ENCODE measurements at regions not wholly inside any gene's neighbourhood (a gene's known extent, or its start where the extent isn't known, plus 50 kb on each side); places are given as distances from the start of the nearest gene placed in this dataset.

- TF ChIP-seq POLR2A (IDR thresholded peaks at IDR 0.05) (no peak), POLR2AphosphoS5 (IDR thresholded peaks at IDR 0.05) (no peak)
These were observed 216.0 kb upstream of the NANOGP8 start for GRCh38 chr15:35301088-35301487.
